ENCODE measurements at regions not wholly inside any gene's neighbourhood (a gene's known extent, or its start where the extent isn't known, plus 50 kb on each side); places are given as distances from the start of the nearest gene placed in this dataset.

DNA sequence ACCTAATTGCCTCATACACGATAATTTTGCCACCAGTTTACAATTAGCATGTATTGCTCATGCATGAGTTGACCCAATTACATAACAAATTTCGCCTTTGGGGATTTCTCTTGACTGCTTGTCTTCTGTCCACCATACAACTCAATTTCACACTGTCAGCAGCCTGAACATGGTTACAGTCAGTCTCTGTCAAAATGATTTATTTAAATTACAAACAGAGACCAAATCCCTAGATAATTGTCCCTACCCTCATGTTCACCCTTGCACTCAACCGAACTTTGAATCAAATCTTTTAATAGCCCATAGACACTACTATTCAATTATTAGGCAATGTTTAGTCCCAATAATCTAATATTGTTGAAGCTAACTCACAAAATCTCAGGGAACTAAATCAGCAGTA, 59.7 kb upstream of the NEBL start:
- intact Hi-C loops (cut with DNase I; ENCODE audit: low total_unique reads), result no loop called here
- H3K36me3 ChIP-seq, result no peaks in the 10 kb centered on the region
- no peak overlapping the region for H3K27ac ChIP-seq
- no peaks in the 10 kb centered on the region for H3K4me1 ChIP-seq
- no peaks in the 10 kb centered on the region for H3K27me3 ChIP-seq
- no peaks in the 10 kb centered on the region for H3K9me3 ChIP-seq
- no peak overlapping the region for H3K4me3 ChIP-seq
- no peak for DNase-seq (ENCODE audit: low spot score in 2 of 2)
- TF ChIP-seq POLR2AphosphoS5 (IDR thresholded peaks at IDR 0.05) (no peak), CTCF (IDR thresholded peaks at IDR 0.05) (no peak), POLR2A (IDR thresholded peaks at IDR 0.05) (no peak)

DNA sequence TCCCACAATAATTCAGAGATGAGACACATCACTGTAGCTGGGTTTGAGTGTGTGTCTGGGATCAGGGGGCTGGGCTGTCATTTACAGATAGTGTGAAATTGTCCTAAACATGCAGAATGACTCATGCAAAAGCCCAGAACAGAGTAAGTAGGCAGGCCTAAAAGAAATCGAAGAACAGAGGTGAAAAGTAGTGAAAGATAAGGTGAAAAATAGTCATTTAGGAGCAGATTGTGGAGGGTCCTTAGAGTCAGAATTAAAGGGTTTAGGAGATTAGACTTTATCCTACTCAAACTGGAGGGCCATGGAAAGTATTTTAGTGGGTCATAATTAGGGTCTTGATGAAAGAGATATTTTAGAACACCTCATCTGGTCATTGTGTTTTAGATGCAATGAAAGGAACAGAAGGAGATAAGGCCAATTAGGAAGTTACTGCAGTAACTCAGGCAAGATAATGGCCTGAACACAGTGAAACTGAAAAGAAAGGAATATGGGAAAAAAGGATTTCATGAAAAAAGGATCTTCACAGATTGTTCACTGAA, 58.3 kb upstream of the NEBL start:
- no peaks in the 10 kb centered on the region for H3K9me3 ChIP-seq
- no peak overlapping the region for H3K27ac ChIP-seq
- no peaks in the 10 kb centered on the region for H3K27me3 ChIP-seq
- H3K4me3 ChIP-seq, result no peak overlapping the region
- TF ChIP-seq POLR2AphosphoS5 (IDR thresholded peaks at IDR 0.05), result no peak
- no peak for TF ChIP-seq POLR2A (IDR thresholded peaks at IDR 0.05)
- no peak for TF ChIP-seq CTCF (IDR thresholded peaks at IDR 0.05)
- H3K4me1 ChIP-seq, result no peaks in the 10 kb centered on the region
- no peaks in the 10 kb centered on the region for H3K36me3 ChIP-seq
- no peak for DNase-seq (ENCODE audit: low spot score in 2 of 2)
- intact Hi-C loops (cut with DNase I; ENCODE audit: low total_unique reads), result no loop called here

- Histone ChIP-seq H3K9me3 (no peaks in the 10 kb centered on the region), H3K36me3 (no peaks in the 10 kb centered on the region), H3K4me3 (no peak overlapping the region), H3K27me3 (no peaks in the 10 kb centered on the region), H3K4me1 (no peaks in the 10 kb centered on the region), H3K27ac (no peak overlapping the region)
- DNase-seq (ENCODE audit: low spot score in 2 of 2), result no peak
- intact Hi-C loops (cut with DNase I; ENCODE audit: low total_unique reads), result no loop called here
- TF ChIP-seq POLR2A (IDR thresholded peaks at IDR 0.05) (no peak), CTCF (IDR thresholded peaks at IDR 0.05) (no peak), POLR2AphosphoS5 (IDR thresholded peaks at IDR 0.05) (no peak)
Observed at GRCh38 chr10:20954519-20954918, 57.4 kb upstream of the NEBL start.

- no peak overlapping the region for H3K27ac ChIP-seq
- H3K27me3 ChIP-seq, result no peaks in the 10 kb centered on the region
- H3K36me3 ChIP-seq, result no peaks in the 10 kb centered on the region
- H3K9me3 ChIP-seq, result no peaks in the 10 kb centered on the region
- no peaks in the 10 kb centered on the region for H3K4me1 ChIP-seq
- intact Hi-C loops (cut with DNase I; ENCODE audit: low total_unique reads), result no loop called here
- no peak for TF ChIP-seq CTCF (IDR thresholded peaks at IDR 0.05)
- no peak overlapping the region for H3K4me3 ChIP-seq
- DNase-seq (ENCODE audit: low spot score in 2 of 2), result no peak
Observed at GRCh38 chr10:20953120-20953519, 56.0 kb upstream of the NEBL start.

DNA sequence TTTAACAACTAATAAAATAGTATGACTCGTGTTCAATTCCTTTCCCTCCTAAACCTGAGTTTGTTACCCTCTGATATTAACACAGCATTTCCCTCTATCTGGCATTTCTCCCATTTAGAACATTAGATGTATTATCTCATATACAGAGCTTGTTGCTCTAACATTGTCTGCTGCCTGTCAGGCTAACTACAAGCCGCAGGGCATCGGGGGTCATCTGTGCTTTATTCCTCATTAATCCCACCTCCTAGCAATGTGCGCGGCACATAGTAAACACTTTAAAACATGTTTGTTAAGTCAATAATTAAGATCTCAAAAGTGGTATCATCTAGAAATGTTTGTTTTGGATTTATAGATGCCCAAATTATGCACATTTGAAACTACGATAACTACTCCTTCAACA, 52.9 kb upstream of the NEBL start:
- DNase-seq (ENCODE audit: low spot score in 2 of 2), result no peak
- TF ChIP-seq POLR2AphosphoS5 (IDR thresholded peaks at IDR 0.05), result no peak
- no peak for TF ChIP-seq CTCF (IDR thresholded peaks at IDR 0.05)
- no peak for TF ChIP-seq POLR2A (IDR thresholded peaks at IDR 0.05)

More for the DNA sequence above, 52.9 kb upstream of the NEBL start:
- Histone ChIP-seq H3K9me3 (no peaks in the 10 kb centered on the region), H3K27ac (no peak overlapping the region), H3K27me3 (no peaks in the 10 kb centered on the region), H3K4me3 (no peak overlapping the region), H3K36me3 (no peaks in the 10 kb centered on the region), H3K4me1 (no peaks in the 10 kb centered on the region)
- intact Hi-C loops (cut with DNase I; ENCODE audit: low total_unique reads), result no loop called here

Data from breast epithelium (tissue), 4 donors.